Pons (tissue), 1 donor: ENCODE measurements at regions not wholly inside any gene's neighbourhood (a gene's known extent, or its start where the extent isn't known, plus 50 kb on each side); places are given as distances from the start of the nearest gene placed in this dataset.

Source experiments
- DNase-seq: peaks from one replicate; pipeline ENCODE4 v3.0.0-alpha.2; 2016; ENCODE audit warnings: low spot score

DNA sequence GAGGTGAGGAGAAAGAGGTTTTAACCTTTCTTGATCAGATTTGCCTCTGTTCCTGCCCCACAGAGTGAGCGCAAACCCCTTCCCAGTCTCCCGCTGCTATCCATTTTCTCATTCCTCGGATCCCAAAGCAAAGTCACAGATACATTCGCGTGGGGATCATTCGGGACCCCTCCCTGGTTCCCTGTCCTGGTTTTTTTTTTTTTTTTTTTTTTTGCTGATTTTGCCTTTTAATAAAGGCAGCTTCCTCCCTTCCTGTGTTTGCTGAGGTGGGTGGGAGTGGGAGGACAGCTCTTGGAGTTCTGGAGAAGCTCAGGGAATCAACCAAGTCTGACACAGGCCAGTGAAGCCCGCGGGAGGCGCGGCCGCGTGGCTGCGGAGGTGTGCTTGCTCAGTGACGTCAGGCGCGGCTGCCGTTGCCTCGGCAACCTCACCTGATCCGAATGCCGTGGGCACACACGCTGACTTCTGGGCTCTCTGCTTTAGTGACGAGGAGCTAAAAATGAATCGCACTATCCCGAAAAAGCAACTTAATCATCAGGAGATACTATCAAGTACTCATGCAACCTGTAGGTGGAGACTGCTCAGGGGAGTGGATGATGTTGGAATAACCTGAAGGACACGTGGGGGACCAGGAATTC is 106.4 kb downstream of the TBX19 start:
- DNase-seq, result no peak

DNA sequence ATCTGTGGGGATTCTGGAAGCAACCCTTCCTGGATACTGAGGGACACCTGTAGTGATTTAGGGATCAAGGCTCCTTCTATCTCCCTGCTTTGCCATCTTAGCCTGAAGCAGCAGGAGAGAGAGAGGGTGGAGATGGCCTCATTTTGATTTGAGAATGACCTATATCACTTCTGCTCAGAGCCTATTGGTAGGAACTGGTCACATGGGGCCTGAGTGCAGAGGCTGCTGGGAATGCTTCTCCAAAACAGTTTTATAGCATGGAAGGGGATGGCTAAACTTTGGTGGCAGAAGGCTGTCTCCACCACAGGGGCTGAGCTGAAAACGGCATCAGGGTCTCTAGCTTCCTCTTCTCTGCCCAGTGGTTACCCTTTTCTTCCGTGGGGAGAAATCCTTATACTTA is 105.8 kb downstream of the TBX19 start:
- no peak for DNase-seq

- no peak for DNase-seq
Observed at GRCh38 chr1:168381850-168382249, 101.2 kb downstream of the TBX19 start.

DNA sequence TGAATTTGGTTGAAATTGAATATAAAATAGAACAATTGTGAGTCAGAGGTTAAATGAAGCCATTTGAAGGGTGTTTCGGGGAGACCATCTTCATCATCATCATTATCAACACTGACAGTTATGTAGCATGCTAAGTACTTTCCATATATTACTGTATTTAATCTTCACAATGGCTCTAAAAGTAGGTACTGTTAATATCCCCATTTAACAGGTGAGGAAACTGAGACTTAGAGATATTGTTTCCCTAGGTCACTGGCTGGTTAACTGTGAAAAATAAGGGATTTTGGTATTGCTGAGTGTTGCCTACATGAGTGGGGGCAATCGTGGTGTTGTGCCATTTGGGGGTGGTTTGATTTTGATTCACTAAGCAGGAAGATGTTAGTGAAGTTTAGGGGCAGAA is 100.3 kb downstream of the TBX19 start:
- DNase-seq, result no peak

- no peak for DNase-seq
Observed at GRCh38 chr1:168379104-168379860, 98.6 kb downstream of the TBX19 start.

DNA sequence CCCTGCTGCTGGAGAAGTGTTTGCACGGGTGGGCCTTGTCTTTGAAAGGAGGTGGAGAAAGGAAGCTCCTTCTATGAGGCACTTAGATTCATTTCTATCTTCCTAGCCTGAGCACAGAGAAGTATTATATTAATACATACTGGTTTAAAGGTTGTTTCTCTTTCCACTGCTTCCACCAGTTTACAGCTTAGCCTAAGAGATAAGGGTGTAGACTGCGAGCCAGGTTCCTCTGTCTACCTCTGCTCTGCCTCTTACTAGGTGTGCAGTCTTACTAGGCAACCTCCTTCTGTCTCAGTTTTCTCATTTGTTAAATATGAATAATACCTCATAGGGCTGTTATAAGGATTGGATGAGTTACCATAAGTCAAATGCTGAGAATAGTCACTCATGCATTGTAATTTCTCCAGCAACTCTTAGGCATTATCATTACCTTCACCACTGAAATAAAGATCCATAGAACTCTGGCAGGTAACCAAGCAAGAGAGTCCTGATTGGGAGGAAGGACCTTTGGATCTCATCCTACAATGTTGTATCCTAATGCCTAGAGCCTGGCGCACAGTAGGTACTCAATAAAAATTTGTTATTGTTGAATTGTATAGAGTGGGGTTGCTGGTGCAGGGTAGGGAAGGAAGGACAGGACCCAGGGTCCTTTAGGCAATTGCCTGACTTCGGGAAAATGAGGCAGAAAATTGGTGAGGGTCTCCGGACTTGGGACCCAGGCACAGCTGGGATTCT is 95.1 kb downstream of the TBX19 start:
- no peak for DNase-seq

- DNase-seq, result no peak
Observed at GRCh38 chr1:168374566-168374965, 93.9 kb downstream of the TBX19 start.

DNA sequence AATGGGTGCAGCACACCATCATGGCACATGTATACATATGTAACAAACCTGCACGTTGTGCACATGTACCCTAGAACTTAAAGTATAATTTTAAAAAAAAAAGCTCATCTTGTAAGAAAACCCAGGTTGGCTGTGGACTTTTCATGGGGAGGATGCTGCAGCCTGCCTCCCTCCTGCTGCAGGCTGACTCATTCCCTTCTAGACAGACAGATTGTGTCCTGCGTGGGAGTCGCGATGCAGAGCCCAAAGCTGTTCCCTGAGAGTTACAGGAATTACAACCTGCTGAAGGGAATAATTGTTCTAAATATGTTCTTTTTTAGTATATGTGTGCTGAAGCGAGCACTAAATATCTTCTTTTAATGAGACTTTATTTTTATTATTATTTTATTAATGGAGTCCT is 93.2 kb downstream of the TBX19 start:
- no peak for DNase-seq

DNA sequence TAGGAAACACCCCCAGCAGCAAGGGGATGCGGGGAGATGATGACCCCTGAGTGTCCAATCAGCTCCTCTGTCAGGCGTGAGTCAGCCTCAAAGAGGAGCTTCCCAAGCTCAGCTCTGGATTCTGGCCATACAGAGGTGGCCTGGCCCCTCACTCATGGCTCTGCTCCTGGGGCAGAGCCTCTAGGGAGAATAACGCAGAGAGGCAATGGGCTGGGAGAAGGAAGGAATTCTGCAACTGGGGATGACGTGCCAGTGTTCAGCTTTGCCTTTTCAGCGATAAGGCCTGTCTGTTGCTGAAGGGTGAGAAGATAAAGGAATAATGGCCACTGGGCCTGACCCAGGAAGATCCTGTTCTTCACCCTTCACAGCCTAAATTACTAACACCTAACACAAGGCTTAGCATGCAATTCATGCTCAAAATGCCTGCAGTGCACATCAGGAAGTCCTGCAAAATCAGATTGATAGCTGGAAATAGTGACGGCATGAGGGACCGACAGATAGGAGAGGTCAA is 92.2 kb downstream of the TBX19 start:
- DNase-seq, result no peak

DNA sequence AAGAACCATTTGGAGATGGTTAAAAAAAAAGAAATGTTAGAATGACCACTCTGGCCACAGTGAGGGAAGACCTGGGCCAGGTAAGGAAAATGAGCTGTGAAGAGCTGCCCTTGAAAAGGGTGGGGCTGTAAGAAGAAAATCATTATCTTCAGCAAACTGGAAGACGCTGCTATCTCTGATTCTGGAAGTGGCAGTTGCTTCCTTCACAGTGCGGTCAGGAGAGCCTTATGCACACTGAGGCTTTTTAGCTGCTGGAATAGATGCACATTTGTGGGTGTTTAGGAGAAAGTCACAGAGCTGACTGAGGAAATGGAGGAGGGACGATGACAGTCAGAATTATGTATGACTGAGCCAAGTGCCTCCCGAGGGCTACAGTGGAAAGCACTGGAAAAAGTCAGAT is 91.6 kb downstream of the TBX19 start:
- no peak for DNase-seq

DNA sequence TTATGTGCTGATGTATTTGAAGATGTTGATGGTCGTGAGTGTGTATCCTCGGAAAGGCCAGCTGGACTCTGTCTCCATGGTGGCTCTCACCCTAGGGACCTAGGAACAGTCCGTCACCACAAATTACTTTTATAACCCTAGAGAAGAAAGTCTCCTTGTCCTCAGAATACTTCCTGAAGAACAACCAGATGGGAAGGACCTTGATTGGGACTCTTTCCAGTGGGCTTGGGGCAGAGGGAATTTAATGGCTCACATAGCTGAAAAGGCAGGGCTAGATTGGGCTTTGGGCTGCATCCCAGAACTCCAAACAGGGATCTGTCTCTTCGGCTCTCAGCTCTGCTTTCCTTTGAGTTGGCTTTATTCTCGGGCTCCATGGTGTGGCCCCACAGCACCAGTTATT is 90.8 kb downstream of the TBX19 start:
- no peak for DNase-seq

GRCh38 chr1:168370586-168370985 is 89.9 kb downstream of the TBX19 start:
- no peak for DNase-seq

- no peak for DNase-seq
Observed at GRCh38 chr1:168369655-168370054, 89.0 kb downstream of the TBX19 start.

- DNase-seq, result no peak
Observed at GRCh38 chr1:168368131-168368530, 87.5 kb downstream of the TBX19 start.

GRCh38 chr1:168365719-168366479 is 85.2 kb downstream of the TBX19 start:
- DNase-seq, result no peak
